ENCODE measurements at regions not wholly inside any gene's neighbourhood (a gene's known extent, or its start where the extent isn't known, plus 50 kb on each side); places are given as distances from the start of the nearest gene placed in this dataset.

GRCh38 chr1:30047576-30047975, 675.8 kb downstream of the MATN1 start:
- TF ChIP-seq L3MBTL2 (conservative IDR thresholded peaks at IDR 0.05) (no peak), ELF4 (IDR thresholded peaks at IDR 0.05) (no peak), HDGF (IDR thresholded peaks at IDR 0.05; ENCODE audit: borderline replicate concordance) (no peak), FOXA1 (IDR thresholded peaks at IDR 0.05) (no peak), ARNT (IDR thresholded peaks at IDR 0.05) (no peak), CTBP1 (IDR thresholded peaks at IDR 0.05; ENCODE audit: borderline replicate concordance) (no peak), LEF1 (IDR thresholded peaks at IDR 0.05; ENCODE audit: borderline replicate concordance) (no peak), PKNOX1 (IDR thresholded peaks at IDR 0.05) (no peak), BHLHE40 (IDR thresholded peaks at IDR 0.05; ENCODE audit: borderline replicate concordance) (no peak), TARDBP (IDR thresholded peaks at IDR 0.05) (no peak), SUZ12 (IDR thresholded peaks at IDR 0.05) (no peak), FOXK2 (IDR thresholded peaks at IDR 0.05) (no peak), NFRKB (IDR thresholded peaks at IDR 0.05) (no peak)
- ChIA-PET CTCF (no interaction called here), POLR2A (no interaction called here)
- DNase-seq (ENCODE audit: extremely low spot score), result no peak

DNA sequence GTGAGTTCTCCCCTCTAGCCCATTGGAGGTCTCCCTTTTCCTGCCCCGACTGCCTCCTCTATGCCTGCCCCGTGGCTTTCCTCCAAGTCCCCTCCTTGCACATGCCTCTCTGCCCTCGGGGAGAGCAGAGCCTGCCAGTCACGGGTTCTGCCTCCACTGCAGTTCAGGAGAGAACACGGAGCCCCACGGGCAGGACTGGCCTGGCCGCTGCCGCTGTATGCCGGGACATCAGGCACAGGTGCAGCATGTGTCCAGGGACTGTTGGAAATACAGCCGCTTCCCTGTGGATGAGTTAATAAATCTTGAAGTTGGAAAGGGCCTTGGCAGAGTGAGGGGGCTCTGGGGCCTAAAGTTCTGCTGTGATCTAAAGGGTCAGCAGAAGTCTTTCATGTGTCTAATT, 676.6 kb downstream of the MATN1 start:
- CTCF ChIA-PET, result no interaction called here
- DNase-seq (ENCODE audit: extremely low spot score), result no peak
- POLR2A ChIA-PET, result no interaction called here
- TF ChIP-seq TARDBP (IDR thresholded peaks at IDR 0.05) (no peak), BHLHE40 (IDR thresholded peaks at IDR 0.05; ENCODE audit: borderline replicate concordance) (no peak), SUZ12 (IDR thresholded peaks at IDR 0.05) (no peak), PKNOX1 (IDR thresholded peaks at IDR 0.05) (no peak), FOXA1 (IDR thresholded peaks at IDR 0.05) (no peak), ARNT (IDR thresholded peaks at IDR 0.05) (no peak), ELF4 (IDR thresholded peaks at IDR 0.05) (no peak), CTBP1 (IDR thresholded peaks at IDR 0.05; ENCODE audit: borderline replicate concordance) (no peak), SP1 (IDR thresholded peaks at IDR 0.05) (no peak), L3MBTL2 (conservative IDR thresholded peaks at IDR 0.05) (no peak)

- CTCF ChIA-PET, result no interaction called here
- POLR2A ChIA-PET, result no interaction called here
- TF ChIP-seq L3MBTL2 (conservative IDR thresholded peaks at IDR 0.05) (no peak), BHLHE40 (IDR thresholded peaks at IDR 0.05; ENCODE audit: borderline replicate concordance) (no peak)
- no peak for DNase-seq (ENCODE audit: extremely low spot score)
These were observed 677.9 kb downstream of the MATN1 start for GRCh38 chr1:30045304-30046090.

GRCh38 chr1:30044656-30045144, 678.7 kb downstream of the MATN1 start:
- ChIA-PET CTCF (interaction anchor here (0.6 kb wide), 1 partner anchor 37 kb away, joined by 3 read pairs; no protein-coding TSS in a partner anchor), POLR2A (no interaction called here)
- no peak for TF ChIP-seq SUZ12 (IDR thresholded peaks at IDR 0.05)
- TF ChIP-seq TARDBP (IDR thresholded peaks at IDR 0.05), result no peak
- TF ChIP-seq SP1 (IDR thresholded peaks at IDR 0.05), result no peak
- TF ChIP-seq LEF1 (IDR thresholded peaks at IDR 0.05; ENCODE audit: borderline replicate concordance), result no peak
- TF ChIP-seq ZNF384 (IDR thresholded peaks at IDR 0.05), result no peak
- no peak for TF ChIP-seq CTBP1 (IDR thresholded peaks at IDR 0.05; ENCODE audit: borderline replicate concordance)
- no peak for TF ChIP-seq PKNOX1 (IDR thresholded peaks at IDR 0.05)
- TF ChIP-seq FOXK2 (IDR thresholded peaks at IDR 0.05), result no peak
- TF ChIP-seq BHLHE40 (IDR thresholded peaks at IDR 0.05; ENCODE audit: borderline replicate concordance), result no peak
- no peak for TF ChIP-seq NFRKB (IDR thresholded peaks at IDR 0.05)
- no peak for DNase-seq (ENCODE audit: extremely low spot score)

DNA sequence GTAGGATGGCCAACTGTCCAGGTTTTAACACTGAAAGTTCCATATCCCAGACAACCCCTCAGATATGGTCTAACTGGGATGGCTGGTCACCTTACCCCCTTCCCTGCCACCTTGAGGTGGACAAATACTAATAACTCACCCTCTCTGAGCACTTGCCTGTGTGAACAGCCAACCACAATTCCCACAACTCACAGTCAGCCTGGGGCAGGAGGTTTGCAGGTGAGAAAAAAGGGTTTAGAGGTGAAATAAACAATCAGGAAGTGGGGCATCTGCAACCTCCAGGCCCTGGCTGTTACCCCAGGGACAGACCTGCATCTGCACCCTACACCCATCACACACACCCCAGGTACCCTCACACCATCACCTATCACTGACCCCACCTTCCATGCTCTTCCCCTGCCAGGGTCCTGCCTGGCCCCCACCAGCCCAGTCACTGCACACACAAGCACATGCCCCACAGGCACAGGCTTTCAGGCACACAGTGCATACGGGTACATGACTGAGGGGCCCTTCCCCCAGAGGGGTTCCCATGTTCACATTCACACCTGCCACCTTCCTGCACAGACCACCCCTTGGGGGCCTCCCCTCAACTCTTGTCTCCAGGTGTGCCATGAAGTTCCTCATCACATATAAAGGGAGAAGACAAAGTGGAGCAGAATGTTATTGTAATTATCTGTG, 679.5 kb downstream of the MATN1 start:
- ChIA-PET CTCF (interaction anchor here (0.6 kb wide), 1 partner anchor 36 kb away, joined by 3 read pairs; no protein-coding TSS in a partner anchor), POLR2A (no interaction called here)
- TF ChIP-seq LEF1 (IDR thresholded peaks at IDR 0.05; ENCODE audit: borderline replicate concordance) (no peak), HDGF (IDR thresholded peaks at IDR 0.05; ENCODE audit: borderline replicate concordance) (no peak), CTBP1 (IDR thresholded peaks at IDR 0.05; ENCODE audit: borderline replicate concordance) (no peak), NFRKB (IDR thresholded peaks at IDR 0.05) (no peak), ELF4 (IDR thresholded peaks at IDR 0.05) (no peak), FOXM1 (IDR thresholded peaks at IDR 0.05; ENCODE audit: borderline replicate concordance) (no peak), FOXK2 (IDR thresholded peaks at IDR 0.05) (no peak), BHLHE40 (IDR thresholded peaks at IDR 0.05; ENCODE audit: borderline replicate concordance) (no peak), TARDBP (IDR thresholded peaks at IDR 0.05) (no peak), FOXA1 (IDR thresholded peaks at IDR 0.05) (no peak), L3MBTL2 (conservative IDR thresholded peaks at IDR 0.05) (no peak), SUZ12 (IDR thresholded peaks at IDR 0.05) (no peak)
- no peak for DNase-seq (ENCODE audit: extremely low spot score)

DNA sequence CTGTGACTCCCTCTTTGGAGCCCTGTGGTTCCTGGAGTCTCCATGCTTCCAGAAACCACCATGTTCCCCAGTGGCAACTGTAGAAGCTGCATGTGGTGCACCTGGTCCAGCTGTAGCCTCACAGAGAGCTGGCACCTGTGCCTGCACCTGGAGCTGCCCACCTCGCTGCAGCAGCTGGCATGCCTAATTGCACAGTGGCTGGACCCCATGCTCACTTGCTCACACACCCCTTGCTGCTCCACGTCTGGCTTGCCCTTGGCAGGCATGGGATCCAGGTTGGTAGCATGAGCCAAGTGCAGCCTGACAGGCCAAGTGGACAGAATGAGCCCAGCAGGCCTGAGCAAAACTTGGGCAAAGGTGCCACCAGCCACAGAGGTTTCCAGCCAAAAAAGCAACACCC, 680.1 kb downstream of the MATN1 start:
- POLR2A ChIA-PET, result no interaction called here
- DNase-seq (ENCODE audit: extremely low spot score), result no peak
- CTCF ChIA-PET, result no interaction called here
- TF ChIP-seq NFRKB (IDR thresholded peaks at IDR 0.05) (no peak), FOXM1 (IDR thresholded peaks at IDR 0.05; ENCODE audit: borderline replicate concordance) (no peak), SP1 (IDR thresholded peaks at IDR 0.05) (no peak), FOXK2 (IDR thresholded peaks at IDR 0.05) (no peak), FOXA1 (IDR thresholded peaks at IDR 0.05) (no peak)
